GM12878 (cell line): ENCODE measurements at regions not wholly inside any gene's neighbourhood (a gene's known extent, or its start where the extent isn't known, plus 50 kb on each side); places are given as distances from the start of the nearest gene placed in this dataset.

Source experiments
- FOXK2 ChIP-seq: fragments of 450-650 bp; IDR thresholded peaks from 2 replicates; pipeline ENCODE4 v1.6.1; 2017; ENCODE audit warnings: mild to moderate bottlenecking, moderate library complexity
- POLR2A ChIP-seq: IDR thresholded peaks from 2 replicates; pipeline ENCODE4 v1.6.1; 2011; ENCODE audit warnings: low read depth, mild to moderate bottlenecking, low read length
- RAD21 ChIP-seq: IDR thresholded peaks from 2 replicates; pipeline ENCODE4 v1.6.1; 2011; ENCODE audit warnings: mild to moderate bottlenecking, low read depth, low read length, moderate library complexity; ENCODE audit not compliant: insufficient read depth
- ZNF24 ChIP-seq: fragments of 450-650 bp; IDR thresholded peaks from 2 replicates; pipeline ENCODE4 v1.6.1; 2017; ENCODE audit warnings: antibody characterized with exemption, mild to moderate bottlenecking
- TF ChIP-seq, protein P1 (sequence below): fragments of 450-650 bp; conservative IDR thresholded peaks from 2 replicates; pipeline ENCODE4 v1.6.1; 2017; ENCODE audit warnings: mild to moderate bottlenecking, moderate library complexity
- TF ChIP-seq, protein P2 (sequence below), 3 experiments: IDR thresholded peaks in 2 of 3; conservative IDR thresholded peaks in 1 of 3; 2 replicates each; pipeline ENCODE4 v1.5.1; 2011; ENCODE audit warnings: low read depth in 3 of 3, low read length in 3 of 3, mild to moderate bottlenecking in 3 of 3, control low read depth in 2 of 3, moderate library complexity in 2 of 3, inconsistent platforms in 1 of 3, mixed read lengths in 1 of 3; ENCODE audit not compliant: control insufficient read depth in 2 of 3, insufficient read depth in 1 of 3; ENCODE audit errors: extremely low read depth in 1 of 3

DNA sequence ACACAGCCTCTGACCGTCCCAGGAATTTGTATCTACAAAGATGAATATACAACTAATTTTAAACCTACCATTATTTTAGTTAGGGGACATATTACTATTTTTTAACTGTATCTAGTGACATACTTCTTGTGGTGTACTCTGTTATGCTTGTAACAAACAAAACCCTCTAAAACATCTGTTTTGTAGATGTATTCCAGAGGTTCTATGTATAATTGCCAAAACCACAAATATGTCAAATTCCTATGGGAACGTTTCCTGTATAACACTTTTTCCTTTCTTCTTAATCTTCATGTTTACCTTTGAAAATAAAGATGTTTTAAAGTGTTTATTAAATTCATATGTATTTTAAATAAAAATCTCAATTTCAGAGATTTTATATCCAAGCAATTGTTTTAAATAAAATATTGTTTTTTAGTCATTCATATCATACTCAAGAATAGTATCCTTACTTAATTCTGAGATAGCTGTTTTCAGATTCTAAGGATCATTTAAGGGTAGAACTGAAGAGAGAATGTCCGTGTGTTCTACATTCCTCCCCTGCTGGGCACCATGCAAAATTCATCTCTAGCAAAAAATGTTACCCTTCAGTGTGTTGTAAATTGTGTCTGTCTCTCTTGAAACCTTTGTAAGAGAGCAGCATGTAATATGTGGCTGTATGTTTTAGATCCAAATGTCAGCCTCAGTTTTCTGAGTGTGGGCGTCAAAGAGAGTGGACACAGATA, 1327.7 kb downstream of the EFNB2 start:
- TF ChIP-seq POLR2A (no peak), FOXK2 (no peak), ZNF24 (no peak), RAD21 (no peak)
- TF ChIP-seq, protein P1, sequence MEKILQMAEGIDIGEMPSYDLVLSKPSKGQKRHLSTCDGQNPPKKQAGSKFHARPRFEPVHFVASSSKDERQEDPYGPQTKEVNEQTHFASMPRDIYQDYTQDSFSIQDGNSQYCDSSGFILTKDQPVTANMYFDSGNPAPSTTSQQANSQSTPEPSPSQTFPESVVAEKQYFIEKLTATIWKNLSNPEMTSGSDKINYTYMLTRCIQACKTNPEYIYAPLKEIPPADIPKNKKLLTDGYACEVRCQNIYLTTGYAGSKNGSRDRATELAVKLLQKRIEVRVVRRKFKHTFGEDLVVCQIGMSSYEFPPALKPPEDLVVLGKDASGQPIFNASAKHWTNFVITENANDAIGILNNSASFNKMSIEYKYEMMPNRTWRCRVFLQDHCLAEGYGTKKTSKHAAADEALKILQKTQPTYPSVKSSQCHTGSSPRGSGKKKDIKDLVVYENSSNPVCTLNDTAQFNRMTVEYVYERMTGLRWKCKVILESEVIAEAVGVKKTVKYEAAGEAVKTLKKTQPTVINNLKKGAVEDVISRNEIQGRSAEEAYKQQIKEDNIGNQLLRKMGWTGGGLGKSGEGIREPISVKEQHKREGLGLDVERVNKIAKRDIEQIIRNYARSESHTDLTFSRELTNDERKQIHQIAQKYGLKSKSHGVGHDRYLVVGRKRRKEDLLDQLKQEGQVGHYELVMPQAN = no peak
- TF ChIP-seq, protein P2, sequence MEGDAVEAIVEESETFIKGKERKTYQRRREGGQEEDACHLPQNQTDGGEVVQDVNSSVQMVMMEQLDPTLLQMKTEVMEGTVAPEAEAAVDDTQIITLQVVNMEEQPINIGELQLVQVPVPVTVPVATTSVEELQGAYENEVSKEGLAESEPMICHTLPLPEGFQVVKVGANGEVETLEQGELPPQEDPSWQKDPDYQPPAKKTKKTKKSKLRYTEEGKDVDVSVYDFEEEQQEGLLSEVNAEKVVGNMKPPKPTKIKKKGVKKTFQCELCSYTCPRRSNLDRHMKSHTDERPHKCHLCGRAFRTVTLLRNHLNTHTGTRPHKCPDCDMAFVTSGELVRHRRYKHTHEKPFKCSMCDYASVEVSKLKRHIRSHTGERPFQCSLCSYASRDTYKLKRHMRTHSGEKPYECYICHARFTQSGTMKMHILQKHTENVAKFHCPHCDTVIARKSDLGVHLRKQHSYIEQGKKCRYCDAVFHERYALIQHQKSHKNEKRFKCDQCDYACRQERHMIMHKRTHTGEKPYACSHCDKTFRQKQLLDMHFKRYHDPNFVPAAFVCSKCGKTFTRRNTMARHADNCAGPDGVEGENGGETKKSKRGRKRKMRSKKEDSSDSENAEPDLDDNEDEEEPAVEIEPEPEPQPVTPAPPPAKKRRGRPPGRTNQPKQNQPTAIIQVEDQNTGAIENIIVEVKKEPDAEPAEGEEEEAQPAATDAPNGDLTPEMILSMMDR (IDR thresholded peaks at IDR 0.05 in 2 of 3, conservative IDR thresholded peaks at IDR 0.05 in 1 of 3; ENCODE audit: control insufficient read depth in 2 of 3, extremely low read depth in 1 of 3, insufficient read depth in 1 of 3, low read depth in 3 of 3, low read length in 3 of 3) = no peak
